ENCODE measurements at regions not wholly inside any gene's neighbourhood (a gene's known extent, or its start where the extent isn't known, plus 50 kb on each side); places are given as distances from the start of the nearest gene placed in this dataset.

GRCh38 chr4:81881855-81882621 is 410.3 kb upstream of the RASGEF1B start:
- H3K4me3 ChIP-seq: no peak overlapping the region
- no peak for TF ChIP-seq EP300 (IDR thresholded peaks at IDR 0.05; ENCODE audit: low read depth)
- TF ChIP-seq POLR2AphosphoS5 (IDR thresholded peaks at IDR 0.05): no peak
- no peak for TF ChIP-seq CTCF (IDR thresholded peaks at IDR 0.05)
- no peak for TF ChIP-seq POLR2A (IDR thresholded peaks at IDR 0.05)
- H3K27me3 ChIP-seq: no peaks in the 10 kb centered on the region
- WGBS, 2 donors (ENCODE audit: low coverage in 1 of 2): 61 to 72% methylated on average over 3 of the region's 3 CpGs
- in situ Hi-C loops (cut with MboI; ENCODE audit: low pct_ligation_motif_present in 1 of 4, low pct_unique_long_range_greater_than_20kb in 1 of 4, low sequenced_read_pairs in 3 of 4) (no loop called here), intact Hi-C loops (cut with DNase I; ENCODE audit: low total_unique reads) (no loop called here)
- H3K27ac ChIP-seq: no peak overlapping the region
- no peak for DNase-seq
- H3K9me3 ChIP-seq: no peaks in the 10 kb centered on the region
- no peaks in the 10 kb centered on the region for H3K36me3 ChIP-seq
- H3K4me1 ChIP-seq: no peaks in the 10 kb centered on the region

GRCh38 chr4:81876106-81876505 is 404.4 kb upstream of the RASGEF1B start:
- H3K4me3 ChIP-seq: no peak overlapping the region
- no peaks in the 10 kb centered on the region for H3K4me1 ChIP-seq
- WGBS, 2 donors (ENCODE audit: low coverage in 1 of 2): 53 to 67% methylated on average over 2 to 3 of the region's 3 CpGs
- no peaks in the 10 kb centered on the region for H3K9me3 ChIP-seq
- H3K36me3 ChIP-seq: no peaks in the 10 kb centered on the region
- no peak overlapping the region for H3K27ac ChIP-seq
- no peaks in the 10 kb centered on the region for H3K27me3 ChIP-seq
- no peak for DNase-seq
- intact Hi-C loops (cut with DNase I; ENCODE audit: low total_unique reads) (no loop called here), in situ Hi-C loops (cut with MboI; ENCODE audit: low pct_ligation_motif_present in 1 of 4, low pct_unique_long_range_greater_than_20kb in 1 of 4, low sequenced_read_pairs in 3 of 4) (no loop called here)
- TF ChIP-seq CTCF (IDR thresholded peaks at IDR 0.05): no peak
- no peak for TF ChIP-seq POLR2AphosphoS5 (IDR thresholded peaks at IDR 0.05)
- no peak for TF ChIP-seq EP300 (IDR thresholded peaks at IDR 0.05; ENCODE audit: low read depth)
- no peak for TF ChIP-seq POLR2A (IDR thresholded peaks at IDR 0.05)

- no peaks in the 10 kb centered on the region for H3K4me1 ChIP-seq
- intact Hi-C loops (cut with DNase I; ENCODE audit: low total_unique reads): no loop called here
- no peaks in the 10 kb centered on the region for H3K9me3 ChIP-seq
- in situ Hi-C loops (cut with MboI; ENCODE audit: low pct_ligation_motif_present in 1 of 4, low pct_unique_long_range_greater_than_20kb in 1 of 4, low sequenced_read_pairs in 3 of 4): no loop called here
- TF ChIP-seq CTCF (IDR thresholded peaks at IDR 0.05): no peak
- no peak for TF ChIP-seq POLR2A (IDR thresholded peaks at IDR 0.05)
- TF ChIP-seq EP300 (IDR thresholded peaks at IDR 0.05; ENCODE audit: low read depth): no peak
- no peak for TF ChIP-seq POLR2AphosphoS5 (IDR thresholded peaks at IDR 0.05)
- WGBS, 2 donors (ENCODE audit: low coverage in 1 of 2): 62 to 73% methylated on average over 3 of the region's 3 CpGs
- no peaks in the 10 kb centered on the region for H3K27me3 ChIP-seq
- no peak for DNase-seq
- no peak overlapping the region for H3K27ac ChIP-seq
- no peaks in the 10 kb centered on the region for H3K36me3 ChIP-seq
- no peak overlapping the region for H3K4me3 ChIP-seq
Measured at GRCh38 chr4:81874661-81875515, 403.2 kb upstream of the RASGEF1B start.

GRCh38 chr4:81870275-81870674 is 398.6 kb upstream of the RASGEF1B start:
- WGBS, 2 donors (ENCODE audit: low coverage in 1 of 2): 85% methylated on average over 2 of the region's 5 CpGs; no CpG with 5 or more reads in 1 of the 2 donors
- no peak for TF ChIP-seq EP300 (IDR thresholded peaks at IDR 0.05; ENCODE audit: low read depth)
- no peak for TF ChIP-seq CTCF (IDR thresholded peaks at IDR 0.05)
- TF ChIP-seq POLR2AphosphoS5 (IDR thresholded peaks at IDR 0.05): no peak
- no peak for TF ChIP-seq POLR2A (IDR thresholded peaks at IDR 0.05)
- Histone ChIP-seq H3K27ac (no peak overlapping the region), H3K27me3 (no peaks in the 10 kb centered on the region), H3K36me3 (no peaks in the 10 kb centered on the region), H3K9me3 (no peaks in the 10 kb centered on the region), H3K4me3 (no peak overlapping the region), H3K4me1 (no peaks in the 10 kb centered on the region)
- no peak for DNase-seq
- intact Hi-C loops (cut with DNase I; ENCODE audit: low total_unique reads): no loop called here
- in situ Hi-C loops (cut with MboI; ENCODE audit: low pct_ligation_motif_present in 1 of 4, low pct_unique_long_range_greater_than_20kb in 1 of 4, low sequenced_read_pairs in 3 of 4): no loop called here

Measured in transverse colon (tissue), 4 donors.